GM12875 (cell line): ENCODE measurements at regions not wholly inside any gene's neighbourhood (a gene's known extent, or its start where the extent isn't known, plus 50 kb on each side); places are given as distances from the start of the nearest gene placed in this dataset.

ENCODE experiments used
- H3K4me3 ChIP-seq: one replicate; pipeline ENCODE4 v1.5.1; 2011; ENCODE audit warnings: low read depth, low read length, control low read depth
- TF ChIP-seq, protein P1 (sequence below): IDR thresholded peaks from 2 replicates; pipeline ENCODE4 v1.5.1; 2011; ENCODE audit warnings: low read depth, mild to moderate bottlenecking, control low read depth, inconsistent platforms, low read length, moderate library complexity, borderline replicate concordance; ENCODE audit not compliant: insufficient read depth

DNA sequence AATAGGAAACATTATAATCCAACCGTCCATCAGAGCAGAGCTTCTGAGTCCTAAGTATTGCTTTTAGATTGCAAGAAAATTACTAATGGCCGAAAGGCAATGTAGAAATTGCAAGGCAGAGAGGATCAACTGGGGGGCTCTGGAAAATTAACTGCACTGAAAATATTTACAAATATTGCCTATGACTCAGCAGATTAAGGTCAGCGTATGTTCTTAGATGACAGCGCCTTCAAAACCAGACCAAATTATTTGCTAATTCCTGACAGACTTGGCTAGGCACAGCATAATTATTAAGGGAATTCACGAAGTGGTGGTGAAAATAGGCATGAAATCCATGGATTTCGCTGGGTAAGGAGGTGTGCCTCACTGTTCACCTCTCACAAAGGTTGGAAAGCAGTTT lies 947.7 kb downstream of the TUSC7 start:
- TF ChIP-seq, protein P1, sequence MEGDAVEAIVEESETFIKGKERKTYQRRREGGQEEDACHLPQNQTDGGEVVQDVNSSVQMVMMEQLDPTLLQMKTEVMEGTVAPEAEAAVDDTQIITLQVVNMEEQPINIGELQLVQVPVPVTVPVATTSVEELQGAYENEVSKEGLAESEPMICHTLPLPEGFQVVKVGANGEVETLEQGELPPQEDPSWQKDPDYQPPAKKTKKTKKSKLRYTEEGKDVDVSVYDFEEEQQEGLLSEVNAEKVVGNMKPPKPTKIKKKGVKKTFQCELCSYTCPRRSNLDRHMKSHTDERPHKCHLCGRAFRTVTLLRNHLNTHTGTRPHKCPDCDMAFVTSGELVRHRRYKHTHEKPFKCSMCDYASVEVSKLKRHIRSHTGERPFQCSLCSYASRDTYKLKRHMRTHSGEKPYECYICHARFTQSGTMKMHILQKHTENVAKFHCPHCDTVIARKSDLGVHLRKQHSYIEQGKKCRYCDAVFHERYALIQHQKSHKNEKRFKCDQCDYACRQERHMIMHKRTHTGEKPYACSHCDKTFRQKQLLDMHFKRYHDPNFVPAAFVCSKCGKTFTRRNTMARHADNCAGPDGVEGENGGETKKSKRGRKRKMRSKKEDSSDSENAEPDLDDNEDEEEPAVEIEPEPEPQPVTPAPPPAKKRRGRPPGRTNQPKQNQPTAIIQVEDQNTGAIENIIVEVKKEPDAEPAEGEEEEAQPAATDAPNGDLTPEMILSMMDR: no peak
- H3K4me3 ChIP-seq: no peak overlapping the region

- TF ChIP-seq, protein P1: no peak
- H3K4me3 ChIP-seq: no peak overlapping the region
These were observed 951.6 kb downstream of the TUSC7 start for GRCh38 chr3:117660941-117661817.

- no peak overlapping the region for H3K4me3 ChIP-seq
- TF ChIP-seq, protein P1: no peak
These were observed 952.2 kb downstream of the TUSC7 start for GRCh38 chr3:117661818-117662095.

DNA sequence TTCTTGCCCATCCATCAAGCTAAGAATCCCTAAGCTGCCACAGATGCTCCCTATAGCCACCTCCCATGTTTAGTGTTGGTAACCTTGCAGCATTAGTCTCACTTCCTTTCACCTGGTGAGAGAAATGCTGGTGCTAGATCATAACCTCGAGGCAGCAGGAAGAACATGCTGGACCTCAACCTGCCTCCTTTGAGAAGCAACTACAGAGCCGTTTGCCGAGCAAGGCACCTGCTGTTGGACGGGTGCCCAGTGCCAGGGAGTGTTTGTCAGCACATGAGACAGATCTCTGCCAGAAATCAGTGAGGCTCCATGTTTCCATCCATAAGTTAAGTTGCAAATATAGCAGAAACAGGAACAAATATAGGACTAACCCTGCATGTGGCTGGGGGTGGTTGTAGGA lies 955.7 kb downstream of the TUSC7 start:
- TF ChIP-seq, protein P1: no peak
- H3K4me3 ChIP-seq: no peak overlapping the region

DNA sequence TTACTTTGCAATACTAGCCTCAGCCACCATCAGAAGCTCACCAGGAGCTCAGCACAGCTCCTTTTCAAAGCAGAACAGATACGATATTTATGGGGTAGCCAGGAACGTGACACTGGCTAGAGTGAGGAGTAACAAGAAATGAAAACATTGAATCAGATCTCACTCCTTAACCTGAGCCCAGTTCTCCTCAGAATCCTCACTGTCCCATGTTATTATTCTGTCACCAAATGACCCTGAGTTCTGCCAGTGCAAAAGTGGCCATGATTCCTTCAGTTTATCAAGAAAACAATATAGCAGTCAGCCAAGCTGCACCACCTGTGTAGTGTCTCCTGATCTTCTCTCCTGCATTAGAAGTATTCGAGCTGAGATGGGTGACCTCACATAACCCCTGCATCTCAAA lies 956.7 kb downstream of the TUSC7 start:
- TF ChIP-seq, protein P1: no peak
- H3K4me3 ChIP-seq: no peak overlapping the region

GRCh38 chr3:117666812-117667211 lies 957.2 kb downstream of the TUSC7 start:
- no peak overlapping the region for H3K4me3 ChIP-seq
- TF ChIP-seq, protein P1: no peak

GRCh38 chr3:117669774-117670173 lies 960.2 kb downstream of the TUSC7 start:
- H3K4me3 ChIP-seq: no peak overlapping the region
- TF ChIP-seq, protein P1: no peak
